ENCODE measurements at regions not wholly inside any gene's neighbourhood (a gene's known extent, or its start where the extent isn't known, plus 50 kb on each side); places are given as distances from the start of the nearest gene placed in this dataset.

DNA sequence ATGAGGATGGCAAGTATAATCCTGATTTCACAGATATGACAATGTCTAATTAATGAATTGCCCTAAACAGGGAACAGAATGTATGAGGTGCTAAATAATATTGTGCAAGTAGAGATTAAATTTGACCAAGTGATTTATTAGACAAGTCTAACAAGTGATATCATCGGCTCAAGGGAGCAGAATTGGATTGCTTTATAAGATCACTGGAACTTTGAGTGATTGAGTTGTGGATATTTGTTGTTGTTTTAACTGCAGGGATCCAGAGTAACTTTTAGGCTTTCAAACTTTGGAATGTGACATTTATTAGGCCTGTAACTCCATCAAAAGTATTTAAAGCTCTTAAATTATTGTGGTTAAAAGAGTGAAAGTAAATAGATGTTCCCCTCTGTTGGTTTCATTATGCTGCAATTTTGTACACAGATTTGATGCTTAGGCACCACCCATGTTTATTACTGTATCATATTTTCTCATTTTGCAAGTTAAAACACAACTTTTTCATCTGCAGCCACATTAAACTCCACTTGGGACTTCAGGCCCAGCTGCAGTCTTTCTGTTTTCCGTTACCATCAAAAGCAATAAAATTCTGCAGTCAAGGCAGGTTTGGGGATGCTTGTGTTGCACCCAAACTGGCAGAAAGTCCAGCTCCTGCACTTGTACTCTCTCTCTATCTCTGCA, 206.6 kb downstream of the HLX start:
- H3K4me3 ChIP-seq (ENCODE audit: low read depth, low read length), result no peak overlapping the region
- TF ChIP-seq, protein P1, sequence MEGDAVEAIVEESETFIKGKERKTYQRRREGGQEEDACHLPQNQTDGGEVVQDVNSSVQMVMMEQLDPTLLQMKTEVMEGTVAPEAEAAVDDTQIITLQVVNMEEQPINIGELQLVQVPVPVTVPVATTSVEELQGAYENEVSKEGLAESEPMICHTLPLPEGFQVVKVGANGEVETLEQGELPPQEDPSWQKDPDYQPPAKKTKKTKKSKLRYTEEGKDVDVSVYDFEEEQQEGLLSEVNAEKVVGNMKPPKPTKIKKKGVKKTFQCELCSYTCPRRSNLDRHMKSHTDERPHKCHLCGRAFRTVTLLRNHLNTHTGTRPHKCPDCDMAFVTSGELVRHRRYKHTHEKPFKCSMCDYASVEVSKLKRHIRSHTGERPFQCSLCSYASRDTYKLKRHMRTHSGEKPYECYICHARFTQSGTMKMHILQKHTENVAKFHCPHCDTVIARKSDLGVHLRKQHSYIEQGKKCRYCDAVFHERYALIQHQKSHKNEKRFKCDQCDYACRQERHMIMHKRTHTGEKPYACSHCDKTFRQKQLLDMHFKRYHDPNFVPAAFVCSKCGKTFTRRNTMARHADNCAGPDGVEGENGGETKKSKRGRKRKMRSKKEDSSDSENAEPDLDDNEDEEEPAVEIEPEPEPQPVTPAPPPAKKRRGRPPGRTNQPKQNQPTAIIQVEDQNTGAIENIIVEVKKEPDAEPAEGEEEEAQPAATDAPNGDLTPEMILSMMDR (IDR thresholded peaks at IDR 0.05; ENCODE audit: insufficient read depth, low read depth, low read length), result no peak
- peak; percentile 52 for DNase-seq (ENCODE audit: low read depth)

DNA sequence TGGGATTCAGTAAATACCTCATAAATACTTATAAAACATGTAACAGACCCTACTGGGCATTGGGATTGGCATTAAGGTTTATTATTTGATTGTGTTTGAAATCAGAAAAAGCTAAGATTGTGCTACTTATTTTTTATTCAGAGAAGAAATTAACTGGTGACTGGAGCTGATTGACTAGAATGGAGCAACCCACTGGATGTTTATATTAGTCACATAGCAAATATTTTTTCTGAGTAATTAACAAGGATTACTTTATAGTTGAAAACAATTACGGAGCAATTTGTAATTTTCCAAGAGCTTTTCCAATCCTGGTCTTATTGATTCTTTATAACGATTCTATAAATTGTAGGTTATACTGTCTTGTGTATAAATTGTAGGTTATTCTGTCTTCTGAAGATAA, 208.7 kb downstream of the HLX start:
- no peak overlapping the region for H3K4me3 ChIP-seq (ENCODE audit: low read depth, low read length)
- DNase-seq (ENCODE audit: low read depth), result no peak
- TF ChIP-seq, protein P1 (IDR thresholded peaks at IDR 0.05; ENCODE audit: insufficient read depth, low read depth, low read length), result no peak

DNA sequence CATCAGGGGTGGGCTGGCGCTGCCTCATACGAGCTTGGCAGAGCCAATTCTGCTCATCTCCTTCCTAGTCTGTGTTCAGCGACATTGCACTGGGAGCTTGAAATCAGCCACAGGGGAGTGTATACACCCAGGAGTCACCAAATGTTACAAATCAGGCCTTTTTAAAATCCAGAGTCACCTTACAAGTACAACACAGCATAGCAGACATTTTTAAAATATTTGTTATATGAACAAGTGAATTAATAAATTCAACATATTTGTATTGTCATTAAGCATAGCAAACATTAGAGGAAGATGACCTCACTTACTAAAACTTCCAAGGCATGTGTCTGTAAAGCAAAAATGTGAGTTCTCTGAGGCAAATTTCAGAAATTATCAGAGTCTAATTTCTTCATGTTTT, 210.0 kb downstream of the HLX start:
- no peak for DNase-seq (ENCODE audit: low read depth)
- TF ChIP-seq, protein P1 (IDR thresholded peaks at IDR 0.05; ENCODE audit: insufficient read depth, low read depth, low read length), result no peak
- H3K4me3 ChIP-seq (ENCODE audit: low read depth, low read length), result no peak overlapping the region

DNA sequence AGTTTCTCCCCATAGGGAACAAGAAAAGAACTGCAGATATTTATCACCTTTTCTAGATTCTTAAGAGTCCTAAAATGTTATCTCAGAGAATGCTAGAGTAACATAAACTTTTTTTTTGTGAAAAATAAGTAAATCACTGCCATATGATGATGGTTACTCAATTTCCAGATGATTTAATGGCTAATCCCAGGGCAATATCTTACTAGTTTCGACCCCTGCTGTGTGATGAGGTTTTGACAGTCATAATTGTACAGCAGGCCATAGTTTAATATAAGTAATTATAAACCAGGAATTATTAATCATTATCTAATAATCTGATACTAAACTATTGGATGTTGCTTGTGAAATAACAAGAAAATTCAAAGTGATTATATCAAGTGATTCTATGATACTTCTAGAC, 210.6 kb downstream of the HLX start:
- no peak for DNase-seq (ENCODE audit: low read depth)
- no peak overlapping the region for H3K4me3 ChIP-seq (ENCODE audit: low read depth, low read length)
- TF ChIP-seq, protein P1 (IDR thresholded peaks at IDR 0.05; ENCODE audit: insufficient read depth, low read depth, low read length), result no peak

DNA sequence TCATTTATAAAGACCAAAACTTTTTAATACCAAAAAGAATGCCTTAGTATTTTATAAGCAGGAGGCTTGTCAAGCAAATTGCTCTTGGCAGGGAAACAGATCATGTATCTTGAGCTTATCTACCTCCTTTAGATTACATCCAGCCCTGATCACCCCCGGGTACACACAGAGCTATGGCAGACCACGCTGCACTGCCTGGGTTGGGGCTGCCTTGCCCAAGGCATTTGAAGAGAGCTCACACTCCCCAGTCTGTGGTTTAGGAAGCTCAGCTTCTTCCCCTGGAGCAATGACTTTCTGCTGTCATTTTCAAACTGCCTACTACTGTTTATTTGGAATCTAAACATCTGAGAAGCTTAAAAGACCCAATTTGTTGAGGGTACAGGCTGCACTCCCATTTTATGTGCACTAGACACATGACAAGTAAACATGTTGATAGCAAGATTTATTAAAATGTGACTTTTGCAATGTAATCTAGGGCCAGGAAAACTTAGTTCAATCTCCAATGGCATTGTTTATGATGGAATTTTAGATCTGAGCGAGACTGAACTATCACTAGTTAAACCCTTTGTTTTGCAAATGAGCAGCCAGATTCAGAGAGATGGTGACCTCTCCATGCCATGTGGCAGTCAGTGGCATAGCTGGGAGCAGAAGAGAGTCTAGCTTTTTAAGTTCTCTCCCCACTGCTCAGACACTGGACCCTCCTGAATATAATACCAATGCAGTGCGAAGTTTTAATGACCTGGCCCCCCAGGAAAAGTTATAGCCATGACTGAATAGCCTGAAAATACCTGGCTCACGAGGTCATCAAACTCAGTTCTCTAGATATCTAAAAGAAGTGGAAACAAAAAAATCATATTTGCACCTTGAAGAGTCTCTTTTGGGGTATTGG, 214.9 kb downstream of the HLX start:
- peak; percentile 41 for DNase-seq (ENCODE audit: low read depth)
- no peak overlapping the region for H3K4me3 ChIP-seq (ENCODE audit: low read depth, low read length)
- TF ChIP-seq, protein P1 (IDR thresholded peaks at IDR 0.05; ENCODE audit: insufficient read depth, low read depth, low read length), result no peak

DNA sequence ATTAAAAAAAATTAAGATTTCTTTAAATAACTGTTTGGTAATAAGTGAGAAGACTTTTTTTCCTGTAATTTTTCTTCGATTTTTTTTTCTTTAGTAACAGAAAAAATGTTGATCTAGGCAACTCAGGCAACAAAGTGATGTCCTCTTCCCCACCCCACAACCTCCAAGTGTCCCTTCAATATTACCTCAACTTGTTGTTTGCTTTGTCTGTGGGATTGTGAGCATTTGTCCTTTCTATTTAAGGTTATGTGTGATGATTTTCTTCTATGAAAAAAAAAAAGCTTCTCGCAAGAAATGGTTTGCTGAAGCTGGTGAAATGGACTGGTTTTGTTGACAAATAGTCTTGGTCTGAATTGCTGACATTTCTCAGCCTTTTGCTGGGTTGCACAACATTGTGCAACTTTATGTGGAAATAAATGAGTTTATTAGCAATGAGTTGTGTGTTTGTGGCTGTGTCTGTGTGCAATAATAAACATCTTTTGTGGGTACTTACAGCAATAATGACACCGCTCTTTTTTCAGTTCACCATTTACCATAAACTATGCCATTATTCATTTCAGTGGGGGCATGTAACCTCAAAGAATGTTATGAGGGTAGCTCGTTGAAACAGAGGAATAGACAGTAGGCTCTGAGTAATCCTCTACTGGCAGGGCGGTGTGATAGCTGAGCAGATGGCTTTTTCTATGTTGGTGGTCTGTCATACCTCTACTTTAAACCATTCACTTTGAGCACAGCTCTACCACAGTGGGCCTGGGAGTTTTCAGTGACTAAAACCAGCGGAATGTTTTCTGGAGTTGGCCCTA, 218.4 kb downstream of the HLX start:
- H3K4me3 ChIP-seq (ENCODE audit: low read depth, low read length), result no peak overlapping the region
- TF ChIP-seq, protein P1 (IDR thresholded peaks at IDR 0.05; ENCODE audit: insufficient read depth, low read depth, low read length), result no peak
- peak; percentile 98 for DNase-seq (ENCODE audit: low read depth)
